GM12864 (cell line): ENCODE measurements at regions not wholly inside any gene's neighbourhood (a gene's known extent, or its start where the extent isn't known, plus 50 kb on each side); places are given as distances from the start of the nearest gene placed in this dataset.
"Not testable (repeated sequence)": the region's sequence is repeated elsewhere in the genome, so short reads cannot be mapped to it uniquely, and the experiment has no call there.

Source experiments
- DNase-seq: peaks from one replicate; pipeline ENCODE4 v3.0.0-alpha.2; 2011; ENCODE audit warnings: low read depth
- H3K4me3 ChIP-seq: 2 replicates; pipeline ENCODE4 v1.5.1; 2011; ENCODE audit warnings: mild to moderate bottlenecking, low read depth, low read length, control low read depth
- CTCF ChIP-seq: IDR thresholded peaks from 2 replicates; pipeline ENCODE4 v1.5.1; 2011; ENCODE audit warnings: low read depth, mild to moderate bottlenecking, moderate library complexity, low read length, control low read depth, inconsistent platforms; ENCODE audit errors: missing control alignments

GRCh38 chr12:127172861-127173260 lies 1094.1 kb upstream of the TMEM132C start:
- no peak for TF ChIP-seq CTCF
- no peak overlapping the region for H3K4me3 ChIP-seq
- DNase-seq: no peak

GRCh38 chr12:127173971-127174370 lies 1093.0 kb upstream of the TMEM132C start:
- H3K4me3 ChIP-seq, DNase-seq: not testable (repeated sequence)

GRCh38 chr12:127174881-127175280 lies 1092.1 kb upstream of the TMEM132C start:
- no peak for TF ChIP-seq CTCF
- no peak overlapping the region for H3K4me3 ChIP-seq
- DNase-seq: no peak

- no peak for TF ChIP-seq CTCF
- DNase-seq: no peak
- H3K4me3 ChIP-seq: no peak overlapping the region
Observed at GRCh38 chr12:127175361-127175760, 1091.6 kb upstream of the TMEM132C start.

- no peak overlapping the region for H3K4me3 ChIP-seq
- TF ChIP-seq CTCF: no peak
- no peak for DNase-seq
Observed at GRCh38 chr12:127176804-127177203, 1090.2 kb upstream of the TMEM132C start.

GRCh38 chr12:127178052-127178451 lies 1088.9 kb upstream of the TMEM132C start:
- no peak for DNase-seq
- no peak overlapping the region for H3K4me3 ChIP-seq
- no peak for TF ChIP-seq CTCF

GRCh38 chr12:127178463-127178862 lies 1088.5 kb upstream of the TMEM132C start:
- no peak for TF ChIP-seq CTCF
- H3K4me3 ChIP-seq: no peak overlapping the region
- no peak for DNase-seq

GRCh38 chr12:127179176-127179575 lies 1087.8 kb upstream of the TMEM132C start:
- no peak for TF ChIP-seq CTCF
- no peak for DNase-seq
- H3K4me3 ChIP-seq: no peak overlapping the region
